GM19468 (cell line): ENCODE measurements at regions not wholly inside any gene's neighbourhood (a gene's known extent, or its start where the extent isn't known, plus 50 kb on each side); places are given as distances from the start of the nearest gene placed in this dataset.

Source experiments
- ATAC-seq: cut with Tn5 transposase; IDR thresholded peaks from one replicate; pipeline ENCODE4 v1.9.1; 2021; ENCODE audit warnings: mild to moderate bottlenecking, moderate library complexity, moderate number of reproducible peaks; ENCODE audit not compliant: unreplicated experiment; ENCODE audit errors: extremely low read depth

- no peak for ATAC-seq
Measured at GRCh38 chr6:8499540-8499939, 64.2 kb upstream of the SLC35B3 start.

- no peak for ATAC-seq
Measured at GRCh38 chr6:8494730-8495129, 59.4 kb upstream of the SLC35B3 start.

- no peak for ATAC-seq
Measured at GRCh38 chr6:8492536-8493133, 57.3 kb upstream of the SLC35B3 start.
